ENCODE measurements at regions not wholly inside any gene's neighbourhood (a gene's known extent, or its start where the extent isn't known, plus 50 kb on each side); places are given as distances from the start of the nearest gene placed in this dataset.

- Histone ChIP-seq H3K27ac (ENCODE audit: low read depth, low read length, severe bottlenecking) (no peak overlapping the region), H3K36me3 (ENCODE audit: control insufficient read depth, insufficient read depth, low read length) (no peaks in the 10 kb centered on the region), H3K4me1 (ENCODE audit: control insufficient read depth, insufficient read depth, low read length, poor library complexity, severe bottlenecking) (no peaks in the 10 kb centered on the region), H3K9me3 (ENCODE audit: control insufficient read depth, low read length) (no peaks in the 10 kb centered on the region), H3K4me3 (ENCODE audit: extremely low read depth, insufficient read depth, low read length, poor library complexity, severe bottlenecking) (no peak overlapping the region)
- WGBS, 2 experiments (ENCODE audit: insufficient coverage in 2 of 2): 83% methylated on average over 1 of the region's 1 CpG; no CpG with 5 or more reads in 1 of the 2 experiments
Observed at GRCh38 chr18:77701977-77702376, 452.3 kb downstream of the GALR1 start.

- no peaks in the 10 kb centered on the region for H3K9me3 ChIP-seq (ENCODE audit: control insufficient read depth, low read length)
- H3K36me3 ChIP-seq (ENCODE audit: control insufficient read depth, insufficient read depth, low read length): no peaks in the 10 kb centered on the region
- H3K4me3 ChIP-seq (ENCODE audit: extremely low read depth, insufficient read depth, low read length, poor library complexity, severe bottlenecking): no peak overlapping the region
- no peak overlapping the region for H3K27ac ChIP-seq (ENCODE audit: low read depth, low read length, severe bottlenecking)
- no CpG with 5 or more reads among the region's 4 CpGs for WGBS, 2 experiments (ENCODE audit: insufficient coverage in 2 of 2)
- H3K4me1 ChIP-seq (ENCODE audit: control insufficient read depth, insufficient read depth, low read length, poor library complexity, severe bottlenecking): no peaks in the 10 kb centered on the region
Observed at GRCh38 chr18:77702686-77703085, 453.0 kb downstream of the GALR1 start.

GRCh38 chr18:77705301-77705700, 455.7 kb downstream of the GALR1 start:
- Histone ChIP-seq H3K9me3 (ENCODE audit: control insufficient read depth, low read length) (no peaks in the 10 kb centered on the region), H3K27ac (ENCODE audit: low read depth, low read length, severe bottlenecking) (no peak overlapping the region), H3K4me3 (ENCODE audit: extremely low read depth, insufficient read depth, low read length, poor library complexity, severe bottlenecking) (no peak overlapping the region), H3K36me3 (ENCODE audit: control insufficient read depth, insufficient read depth, low read length) (no peaks in the 10 kb centered on the region), H3K4me1 (ENCODE audit: control insufficient read depth, insufficient read depth, low read length, poor library complexity, severe bottlenecking) (no peaks in the 10 kb centered on the region)
- 73% methylated on average over 2 of the region's 2 CpGs; no CpG with 5 or more reads in 1 of the 2 experiments for WGBS, 2 experiments (ENCODE audit: insufficient coverage in 2 of 2)

GRCh38 chr18:77708826-77709506, 459.3 kb downstream of the GALR1 start:
- no peak overlapping the region for H3K27ac ChIP-seq (ENCODE audit: low read depth, low read length, severe bottlenecking)
- WGBS, 2 experiments (ENCODE audit: insufficient coverage in 2 of 2): 86% methylated on average over 1 of the region's 4 CpGs; no CpG with 5 or more reads in 1 of the 2 experiments
- no peak overlapping the region for H3K4me3 ChIP-seq (ENCODE audit: extremely low read depth, insufficient read depth, low read length, poor library complexity, severe bottlenecking)
- H3K9me3 ChIP-seq (ENCODE audit: control insufficient read depth, low read length): no peaks in the 10 kb centered on the region
- no peaks in the 10 kb centered on the region for H3K36me3 ChIP-seq (ENCODE audit: control insufficient read depth, insufficient read depth, low read length)
- no peaks in the 10 kb centered on the region for H3K4me1 ChIP-seq (ENCODE audit: control insufficient read depth, insufficient read depth, low read length, poor library complexity, severe bottlenecking)

GRCh38 chr18:77711096-77711495, 461.4 kb downstream of the GALR1 start:
- Histone ChIP-seq H3K4me1 (ENCODE audit: control insufficient read depth, insufficient read depth, low read length, poor library complexity, severe bottlenecking) (no peaks in the 10 kb centered on the region), H3K4me3 (ENCODE audit: extremely low read depth, insufficient read depth, low read length, poor library complexity, severe bottlenecking) (no peak overlapping the region), H3K27ac (ENCODE audit: low read depth, low read length, severe bottlenecking) (no peak overlapping the region), H3K9me3 (ENCODE audit: control insufficient read depth, low read length) (no peaks in the 10 kb centered on the region), H3K36me3 (ENCODE audit: control insufficient read depth, insufficient read depth, low read length) (no peaks in the 10 kb centered on the region)
- no CpG with 5 or more reads among the region's 3 CpGs for WGBS, 2 experiments (ENCODE audit: insufficient coverage in 2 of 2)

- H3K27ac ChIP-seq (ENCODE audit: low read depth, low read length, severe bottlenecking): no peak overlapping the region
- H3K4me3 ChIP-seq (ENCODE audit: extremely low read depth, insufficient read depth, low read length, poor library complexity, severe bottlenecking): no peak overlapping the region
- WGBS, 2 experiments (ENCODE audit: insufficient coverage in 2 of 2): 86 to 93% methylated on average over 7 to 8 of the region's 8 CpGs
- no peaks in the 10 kb centered on the region for H3K4me1 ChIP-seq (ENCODE audit: control insufficient read depth, insufficient read depth, low read length, poor library complexity, severe bottlenecking)
- H3K9me3 ChIP-seq (ENCODE audit: control insufficient read depth, low read length): no peaks in the 10 kb centered on the region
- H3K36me3 ChIP-seq (ENCODE audit: control insufficient read depth, insufficient read depth, low read length): no peaks in the 10 kb centered on the region
Observed at GRCh38 chr18:77714716-77715115, 465.1 kb downstream of the GALR1 start.

GRCh38 chr18:77716282-77716681, 466.6 kb downstream of the GALR1 start:
- 87 to 89% methylated on average over 2 of the region's 5 CpGs for WGBS, 2 experiments (ENCODE audit: insufficient coverage in 2 of 2)
- H3K4me3 ChIP-seq (ENCODE audit: extremely low read depth, insufficient read depth, low read length, poor library complexity, severe bottlenecking): no peak overlapping the region
- H3K9me3 ChIP-seq (ENCODE audit: control insufficient read depth, low read length): no peaks in the 10 kb centered on the region
- H3K36me3 ChIP-seq (ENCODE audit: control insufficient read depth, insufficient read depth, low read length): no peaks in the 10 kb centered on the region
- H3K27ac ChIP-seq (ENCODE audit: low read depth, low read length, severe bottlenecking): no peak overlapping the region
- no peaks in the 10 kb centered on the region for H3K4me1 ChIP-seq (ENCODE audit: control insufficient read depth, insufficient read depth, low read length, poor library complexity, severe bottlenecking)

GRCh38 chr18:77733292-77733903, 483.8 kb downstream of the GALR1 start:
- Histone ChIP-seq H3K4me1 (ENCODE audit: control insufficient read depth, insufficient read depth, low read length, poor library complexity, severe bottlenecking) (no peaks in the 10 kb centered on the region), H3K9me3 (ENCODE audit: control insufficient read depth, low read length) (no peaks in the 10 kb centered on the region), H3K4me3 (ENCODE audit: extremely low read depth, insufficient read depth, low read length, poor library complexity, severe bottlenecking) (no peak overlapping the region), H3K27ac (ENCODE audit: low read depth, low read length, severe bottlenecking) (no peak overlapping the region), H3K36me3 (ENCODE audit: control insufficient read depth, insufficient read depth, low read length) (no peaks in the 10 kb centered on the region)
- 88 to 95% methylated on average over 9 to 15 of the region's 19 CpGs for WGBS, 2 experiments (ENCODE audit: insufficient coverage in 2 of 2)

GRCh38 chr18:77736842-77737241, 487.2 kb downstream of the GALR1 start:
- H3K4me1 ChIP-seq (ENCODE audit: control insufficient read depth, insufficient read depth, low read length, poor library complexity, severe bottlenecking): no peaks in the 10 kb centered on the region
- no peaks in the 10 kb centered on the region for H3K9me3 ChIP-seq (ENCODE audit: control insufficient read depth, low read length)
- no peaks in the 10 kb centered on the region for H3K36me3 ChIP-seq (ENCODE audit: control insufficient read depth, insufficient read depth, low read length)
- H3K4me3 ChIP-seq (ENCODE audit: extremely low read depth, insufficient read depth, low read length, poor library complexity, severe bottlenecking): no peak overlapping the region
- H3K27ac ChIP-seq (ENCODE audit: low read depth, low read length, severe bottlenecking): no peak overlapping the region
- WGBS, 2 experiments (ENCODE audit: insufficient coverage in 2 of 2): 83 to 90% methylated on average over 2 to 3 of the region's 4 CpGs

- H3K27ac ChIP-seq (ENCODE audit: low read depth, low read length, severe bottlenecking): no peak overlapping the region
Observed at GRCh38 chr18:77737405-77737804, 487.8 kb downstream of the GALR1 start.

GRCh38 chr18:77749089-77749488, 499.4 kb downstream of the GALR1 start:
- WGBS, 2 experiments (ENCODE audit: insufficient coverage in 2 of 2): 43% methylated on average over 6 of the region's 6 CpGs; no CpG with 5 or more reads in 1 of the 2 experiments
- Histone ChIP-seq H3K4me1 (ENCODE audit: control insufficient read depth, insufficient read depth, low read length, poor library complexity, severe bottlenecking) (peaks cover 7% of the 10 kb centered on the region), H3K36me3 (ENCODE audit: control insufficient read depth, insufficient read depth, low read length) (no peaks in the 10 kb centered on the region), H3K4me3 (ENCODE audit: extremely low read depth, insufficient read depth, low read length, poor library complexity, severe bottlenecking) (no peak overlapping the region), H3K9me3 (ENCODE audit: control insufficient read depth, low read length) (no peaks in the 10 kb centered on the region), H3K27ac (ENCODE audit: low read depth, low read length, severe bottlenecking) (no peak overlapping the region)

More at GRCh38 chr18:77737405-77737804, 487.8 kb downstream of the GALR1 start:
- Histone ChIP-seq H3K9me3 (ENCODE audit: control insufficient read depth, low read length) (no peaks in the 10 kb centered on the region), H3K4me3 (ENCODE audit: extremely low read depth, insufficient read depth, low read length, poor library complexity, severe bottlenecking) (no peak overlapping the region), H3K36me3 (ENCODE audit: control insufficient read depth, insufficient read depth, low read length) (no peaks in the 10 kb centered on the region), H3K4me1 (ENCODE audit: control insufficient read depth, insufficient read depth, low read length, poor library complexity, severe bottlenecking) (no peaks in the 10 kb centered on the region)
- WGBS, 2 experiments (ENCODE audit: insufficient coverage in 2 of 2): 86 to 92% methylated on average over 5 to 7 of the region's 7 CpGs

Measured in mesodermal cell (in vitro differentiated cells).